A673 (cell line): ENCODE measurements at regions not wholly inside any gene's neighbourhood (a gene's known extent, or its start where the extent isn't known, plus 50 kb on each side); places are given as distances from the start of the nearest gene placed in this dataset.

Source experiments
- BruUV-seq: library from RNA; stranded (reverse); fragments of 400-500 nt; replicated peaks from 2 replicates; lab custom pipeline; 2021; lab: Mats Ljungman, UMichigan
- CTCF ChIA-PET: fragments of 300-600 bp; sonication (Branson Sonifier 250); formaldehyde crosslinking; loops from one replicate; lab custom pipeline; 2022; ENCODE audit warnings: antibody characterized with exemption; lab: Charles Lee
- POLR2A ChIA-PET: fragments of 300-600 bp; sonication (Branson Sonifier 250); formaldehyde crosslinking; loops from one replicate; lab custom pipeline; 2022; ENCODE audit warnings: antibody characterized with exemption; ENCODE audit not compliant: low non-redundant PET; lab: Charles Lee
- DNase-seq: peaks from one replicate; pipeline ENCODE4 v3.0.0-alpha.2; 2015; ENCODE audit warnings: low spot score
- H3K27ac ChIP-seq: fragments of 200-600 bp; sonication (generic); 2 replicates; pipeline ENCODE4 v1.5.1; 2016; ENCODE audit warnings: mixed run types, low read depth, mild to moderate bottlenecking, mixed read lengths, antibody characterized with exemption, low read length; ENCODE audit not compliant: poor library complexity, severe bottlenecking
- H3K27me3 ChIP-seq: fragments of 200-600 bp; sonication (generic); replicated peaks from 2 replicates; pipeline ENCODE4 v1.6.1; 2017; ENCODE audit warnings: mixed run types, low read depth, mild to moderate bottlenecking, mixed read lengths, antibody characterized with exemption, low read length; ENCODE audit not compliant: insufficient read depth, poor library complexity
- H3K36me3 ChIP-seq: fragments of 200-600 bp; sonication (generic); 2 replicates; pipeline ENCODE4 v1.6.1; 2016; ENCODE audit warnings: mixed run types, mild to moderate bottlenecking, mixed read lengths, antibody characterized with exemption, low read length; ENCODE audit not compliant: insufficient read depth, poor library complexity, severe bottlenecking
- H3K4me1 ChIP-seq: fragments of 200-600 bp; sonication (generic); 2 replicates; pipeline ENCODE4 v1.6.1; 2017; ENCODE audit warnings: mixed run types, mild to moderate bottlenecking, mixed read lengths, antibody characterized with exemption, low read length; ENCODE audit not compliant: insufficient read depth, poor library complexity, severe bottlenecking
- H3K4me3 ChIP-seq: fragments of 200-600 bp; sonication (generic); 2 replicates; pipeline ENCODE4 v1.5.1; 2016; ENCODE audit warnings: low read depth, mixed run types, mild to moderate bottlenecking, mixed read lengths, low read length; ENCODE audit not compliant: poor library complexity, severe bottlenecking
- H3K9me3 ChIP-seq: fragments of 200-600 bp; sonication (generic); 2 replicates; pipeline ENCODE4 v1.6.1; 2016; ENCODE audit warnings: mixed run types, low read depth, mild to moderate bottlenecking, mixed read lengths, antibody characterized with exemption, low read length; ENCODE audit not compliant: poor library complexity, severe bottlenecking
- CTCF ChIP-seq: fragments of 300-800, 200-600 bp; sonication (generic); conservative IDR thresholded peaks from 2 replicates; pipeline ENCODE4 v1.5.1; 2017; ENCODE audit warnings: low read depth, mild to moderate bottlenecking, antibody characterized with exemption, low read length, moderate library complexity, mixed read lengths
- EZH2 ChIP-seq: fragments of 200-600 bp; sonication (generic); IDR thresholded peaks from 2 replicates; pipeline ENCODE4 v1.6.1; 2017; ENCODE audit warnings: borderline replicate concordance, low read depth, mild to moderate bottlenecking, mixed read lengths, antibody characterized with exemption, low read length; ENCODE audit not compliant: poor library complexity, severe bottlenecking
- intact Hi-C: fragments of 100-400 bp; cut with micrococcal nuclease; formaldehyde crosslinking; loops from one replicate; pipeline ENCODE4 v1.10.0; 2022; ENCODE audit not compliant: unreplicated experiment

- intact Hi-C loops, result loop anchor here (10.0 kb wide), 1 partner anchor 45 kb away; no protein-coding TSS in a partner anchor
- BruUV-seq, result no TSS peak
- CTCF ChIA-PET, result no interaction called here
- no peaks in the 10 kb centered on the region for H3K9me3 ChIP-seq
- POLR2A ChIA-PET, result no interaction called here
- no peak overlapping the region for H3K4me3 ChIP-seq
- H3K27me3 ChIP-seq, result no peaks in the 10 kb centered on the region
- H3K4me1 ChIP-seq, result no peaks in the 10 kb centered on the region
- no peak overlapping the region for H3K27ac ChIP-seq
- TF ChIP-seq EZH2 (no peak), CTCF (no peak)
- no peaks in the 10 kb centered on the region for H3K36me3 ChIP-seq
- DNase-seq, result no peak
These were observed 231.7 kb downstream of the TUBA3C start for GRCh38 chr13:18949970-18950369.

- Histone ChIP-seq H3K27me3 (no peaks in the 10 kb centered on the region), H3K36me3 (no peaks in the 10 kb centered on the region), H3K9me3 (no peaks in the 10 kb centered on the region), H3K4me3 (no peak overlapping the region), H3K4me1 (no peaks in the 10 kb centered on the region), H3K27ac (no peak overlapping the region)
- intact Hi-C loops, result loop anchor here (10.0 kb wide), 1 partner anchor 45 kb away; no protein-coding TSS in a partner anchor
- ChIA-PET CTCF (no interaction called here), POLR2A (no interaction called here)
- BruUV-seq, result no TSS peak
- TF ChIP-seq CTCF, result no peak
- TF ChIP-seq EZH2, result no peak
- no peak for DNase-seq
These were observed 232.2 kb downstream of the TUBA3C start for GRCh38 chr13:18949489-18949761.

GRCh38 chr13:18948664-18949488, 232.7 kb downstream of the TUBA3C start:
- POLR2A ChIA-PET, result no interaction called here
- no TSS peak for BruUV-seq
- TF ChIP-seq CTCF (no peak), EZH2 (no peak)
- Histone ChIP-seq H3K4me1 (no peaks in the 10 kb centered on the region), H3K27me3 (no peaks in the 10 kb centered on the region), H3K36me3 (no peaks in the 10 kb centered on the region), H3K4me3 (no peak overlapping the region), H3K27ac (no peak overlapping the region), H3K9me3 (no peaks in the 10 kb centered on the region)
- CTCF ChIA-PET, result no interaction called here
- intact Hi-C loops, result loop anchor here (10.0 kb wide), 1 partner anchor 46 kb away; no protein-coding TSS in a partner anchor
- DNase-seq, result no peak
